ENCODE measurements at regions not wholly inside any gene's neighbourhood (a gene's known extent, or its start where the extent isn't known, plus 50 kb on each side); places are given as distances from the start of the nearest gene placed in this dataset.

DNA sequence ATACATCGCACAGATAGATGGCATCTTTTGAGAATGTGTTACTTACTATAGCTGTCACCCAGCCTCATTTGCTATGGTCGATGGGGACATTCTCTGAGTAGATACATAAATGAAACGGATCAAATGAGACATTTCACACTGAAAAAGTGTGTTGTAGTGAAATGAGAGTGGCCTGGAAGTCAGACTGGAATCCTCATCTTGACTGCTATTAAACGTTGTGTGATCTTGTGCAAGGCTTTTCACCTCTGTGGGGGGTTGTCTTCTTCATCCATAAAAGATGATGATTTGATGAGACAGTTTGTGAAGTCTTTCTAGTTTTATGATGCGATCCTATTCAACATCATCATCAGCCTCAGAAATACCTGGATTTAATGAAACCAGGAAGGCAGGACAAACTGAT lies 155.4 kb upstream of the MYO3A start:
- Histone ChIP-seq H3K4me1 (ENCODE audit: control insufficient read depth, low read length) (no peaks in the 10 kb centered on the region), H3K27me3 (ENCODE audit: control insufficient read depth, low read length) (no peaks in the 10 kb centered on the region), H4K20me1 (ENCODE audit: control insufficient read depth, insufficient read depth, low read depth, low read length) (no peaks in the 10 kb centered on the region), H3K9me3 (ENCODE audit: control insufficient read depth, insufficient read depth, low read length) (no peaks in the 10 kb centered on the region), H3K9me2 (replicated peaks; ENCODE audit: control insufficient read depth, low read length) (no peaks in the 10 kb centered on the region), H3K27ac (ENCODE audit: low read depth, low read length) (no peak overlapping the region), H3K36me3 (ENCODE audit: control insufficient read depth, low read length) (no peaks in the 10 kb centered on the region), H3K4me3 (ENCODE audit: low read length) (no peak overlapping the region), H3K79me2 (ENCODE audit: control insufficient read depth, low read length) (no peaks in the 10 kb centered on the region), H3F3A (ENCODE audit: control insufficient read depth, insufficient read depth) (no peaks in the 10 kb centered on the region), H3K4me2 (ENCODE audit: low read length) (no peak overlapping the region)
- TF ChIP-seq, protein P1, sequence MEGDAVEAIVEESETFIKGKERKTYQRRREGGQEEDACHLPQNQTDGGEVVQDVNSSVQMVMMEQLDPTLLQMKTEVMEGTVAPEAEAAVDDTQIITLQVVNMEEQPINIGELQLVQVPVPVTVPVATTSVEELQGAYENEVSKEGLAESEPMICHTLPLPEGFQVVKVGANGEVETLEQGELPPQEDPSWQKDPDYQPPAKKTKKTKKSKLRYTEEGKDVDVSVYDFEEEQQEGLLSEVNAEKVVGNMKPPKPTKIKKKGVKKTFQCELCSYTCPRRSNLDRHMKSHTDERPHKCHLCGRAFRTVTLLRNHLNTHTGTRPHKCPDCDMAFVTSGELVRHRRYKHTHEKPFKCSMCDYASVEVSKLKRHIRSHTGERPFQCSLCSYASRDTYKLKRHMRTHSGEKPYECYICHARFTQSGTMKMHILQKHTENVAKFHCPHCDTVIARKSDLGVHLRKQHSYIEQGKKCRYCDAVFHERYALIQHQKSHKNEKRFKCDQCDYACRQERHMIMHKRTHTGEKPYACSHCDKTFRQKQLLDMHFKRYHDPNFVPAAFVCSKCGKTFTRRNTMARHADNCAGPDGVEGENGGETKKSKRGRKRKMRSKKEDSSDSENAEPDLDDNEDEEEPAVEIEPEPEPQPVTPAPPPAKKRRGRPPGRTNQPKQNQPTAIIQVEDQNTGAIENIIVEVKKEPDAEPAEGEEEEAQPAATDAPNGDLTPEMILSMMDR (IDR thresholded peaks at IDR 0.05; ENCODE audit: low read depth, low read length, poor library complexity, severe bottlenecking), result no peak
- no peak for TF ChIP-seq EZH2phosphoT487 (IDR thresholded peaks at IDR 0.05; ENCODE audit: borderline replicate concordance, low read length)

DNA sequence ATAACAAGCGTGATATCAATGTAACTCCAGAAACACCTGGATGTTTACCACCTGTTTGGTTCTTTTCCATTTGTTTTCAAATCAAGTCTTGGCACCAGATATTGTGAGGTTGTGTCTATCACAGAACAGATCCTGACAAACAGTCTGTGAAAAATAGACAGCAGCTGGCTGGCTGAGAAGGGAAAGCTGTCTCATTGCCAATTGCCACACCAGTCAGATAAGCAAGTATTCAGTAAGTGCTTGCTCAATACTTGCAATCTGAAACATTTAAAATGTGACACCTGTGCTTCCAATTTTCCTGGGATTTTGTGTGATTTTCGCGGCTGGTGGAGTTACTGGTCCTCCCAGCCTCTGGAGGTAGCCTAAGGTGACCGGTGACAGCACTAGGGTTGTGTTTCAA lies 147.9 kb upstream of the MYO3A start:
- Histone ChIP-seq H3K36me3 (ENCODE audit: control insufficient read depth, low read length) (no peaks in the 10 kb centered on the region), H3K4me3 (ENCODE audit: low read length) (no peak overlapping the region), H3K27me3 (ENCODE audit: control insufficient read depth, low read length) (no peaks in the 10 kb centered on the region), H3F3A (ENCODE audit: control insufficient read depth, insufficient read depth) (no peaks in the 10 kb centered on the region), H3K4me2 (ENCODE audit: low read length) (no peak overlapping the region), H4K20me1 (ENCODE audit: control insufficient read depth, insufficient read depth, low read depth, low read length) (no peaks in the 10 kb centered on the region), H3K27ac (ENCODE audit: low read depth, low read length) (no peak overlapping the region), H3K9me2 (replicated peaks; ENCODE audit: control insufficient read depth, low read length) (no peaks in the 10 kb centered on the region), H3K9me3 (ENCODE audit: control insufficient read depth, insufficient read depth, low read length) (no peaks in the 10 kb centered on the region), H3K79me2 (ENCODE audit: control insufficient read depth, low read length) (no peaks in the 10 kb centered on the region), H3K4me1 (ENCODE audit: control insufficient read depth, low read length) (no peaks in the 10 kb centered on the region)
- TF ChIP-seq EZH2phosphoT487 (IDR thresholded peaks at IDR 0.05; ENCODE audit: borderline replicate concordance, low read length), result no peak
- TF ChIP-seq, protein P1 (IDR thresholded peaks at IDR 0.05; ENCODE audit: low read depth, low read length, poor library complexity, severe bottlenecking), result no peak

DNA sequence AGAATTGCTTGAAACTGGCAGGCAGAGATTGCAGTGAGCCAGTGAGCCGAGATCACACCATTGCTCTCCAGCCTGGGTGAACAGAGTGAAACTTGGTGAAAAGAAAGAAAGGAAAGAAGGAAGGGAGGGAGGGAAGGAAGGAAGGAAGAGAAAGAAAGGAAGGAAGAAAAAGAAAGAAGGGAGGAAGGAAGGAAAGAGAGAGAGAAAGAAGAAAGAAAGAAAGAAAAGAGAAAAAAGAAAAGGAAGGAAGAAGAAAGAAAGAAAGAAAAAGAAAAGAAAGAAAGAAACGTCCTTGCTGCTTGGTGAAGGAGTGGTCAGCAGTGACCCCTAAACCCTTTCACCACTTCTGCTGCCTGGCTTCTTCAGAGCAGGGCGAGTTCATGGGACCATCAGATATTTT lies 147.1 kb upstream of the MYO3A start:
- no peaks in the 10 kb centered on the region for H3K36me3 ChIP-seq (ENCODE audit: control insufficient read depth, low read length)

More for the DNA sequence above, 147.1 kb upstream of the MYO3A start:
- Histone ChIP-seq H3K4me2 (ENCODE audit: low read length) (no peak overlapping the region), H3K9me2 (replicated peaks; ENCODE audit: control insufficient read depth, low read length) (no peaks in the 10 kb centered on the region), H3K27me3 (ENCODE audit: control insufficient read depth, low read length) (no peaks in the 10 kb centered on the region), H3F3A (ENCODE audit: control insufficient read depth, insufficient read depth) (no peaks in the 10 kb centered on the region), H3K27ac (ENCODE audit: low read depth, low read length) (no peak overlapping the region), H3K4me1 (ENCODE audit: control insufficient read depth, low read length) (no peaks in the 10 kb centered on the region), H3K9me3 (ENCODE audit: control insufficient read depth, insufficient read depth, low read length) (no peaks in the 10 kb centered on the region), H3K4me3 (ENCODE audit: low read length) (no peak overlapping the region), H3K79me2 (ENCODE audit: control insufficient read depth, low read length) (no peaks in the 10 kb centered on the region), H4K20me1 (ENCODE audit: control insufficient read depth, insufficient read depth, low read depth, low read length) (no peaks in the 10 kb centered on the region)
- TF ChIP-seq, protein P1 (IDR thresholded peaks at IDR 0.05; ENCODE audit: low read depth, low read length, poor library complexity, severe bottlenecking), result no peak
- no peak for TF ChIP-seq EZH2phosphoT487 (IDR thresholded peaks at IDR 0.05; ENCODE audit: borderline replicate concordance, low read length)

Measured in DOHH2 (cell line).